ENCODE measurements at regions not wholly inside any gene's neighbourhood (a gene's known extent, or its start where the extent isn't known, plus 50 kb on each side); places are given as distances from the start of the nearest gene placed in this dataset.

DNA sequence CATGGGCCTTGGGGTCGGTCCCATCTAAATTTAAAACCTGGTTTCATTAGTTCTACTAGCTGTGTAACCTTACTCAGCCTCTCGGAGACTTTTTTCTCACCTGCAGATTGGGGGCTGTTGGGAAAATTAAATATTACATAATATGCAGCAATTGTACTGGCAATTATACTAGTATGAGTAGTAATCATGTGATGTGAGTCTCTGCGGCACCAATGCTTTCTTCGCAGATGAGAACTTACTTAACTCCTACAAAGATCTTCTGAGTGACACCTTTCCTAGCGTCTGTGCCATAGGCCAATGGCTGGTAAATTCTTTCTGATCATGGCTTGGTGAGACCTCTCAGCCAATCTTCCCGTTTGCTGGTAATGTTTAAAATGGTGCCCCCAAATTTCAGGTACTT, 391.3 kb downstream of the NXPE2 start:
- no peaks in the 10 kb centered on the region for H3K36me3 Mint-ChIP-seq
- H3K27me3 Mint-ChIP-seq, result peaks cover 14% of the 10 kb centered on the region
- no peak for DNase-seq (ENCODE audit: extremely low spot score, unreplicated experiment)
- TF ChIP-seq CTCF (conservative IDR thresholded peaks at IDR 0.05), result no peak
- no peaks in the 10 kb centered on the region for H3K9me3 Mint-ChIP-seq
- H3K27ac Mint-ChIP-seq, result no peak overlapping the region
- peaks cover 50% of the 10 kb centered on the region for H3K4me1 Mint-ChIP-seq (ENCODE audit: unreplicated experiment)
- no peak overlapping the region for H3K4me3 Mint-ChIP-seq

DNA sequence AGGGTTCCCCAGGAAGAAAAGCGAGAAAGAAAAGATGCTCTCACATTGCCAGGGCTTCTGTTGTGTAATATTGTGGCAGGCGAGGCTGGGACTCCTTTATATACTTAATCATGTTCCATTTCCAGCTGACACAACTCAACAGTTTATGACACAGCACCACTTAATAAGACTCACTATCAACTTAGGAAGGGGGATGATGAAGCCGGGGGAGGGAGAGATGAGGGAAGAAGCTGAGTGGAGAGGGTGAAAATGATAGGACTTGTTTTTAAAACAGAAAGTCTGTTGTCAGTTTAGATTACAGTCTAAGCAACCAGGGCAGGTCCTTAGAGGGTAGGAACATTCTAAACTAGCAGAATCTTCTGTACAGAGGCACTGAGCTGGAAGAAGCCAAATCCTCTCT, 397.0 kb downstream of the NXPE2 start:
- Mint-ChIP-seq H3K4me1 (ENCODE audit: unreplicated experiment) (peaks cover 32% of the 10 kb centered on the region), H3K27ac (no peak overlapping the region), H3K36me3 (no peaks in the 10 kb centered on the region), H3K4me3 (no peak overlapping the region), H3K9me3 (no peaks in the 10 kb centered on the region), H3K27me3 (peaks cover 44% of the 10 kb centered on the region)
- DNase-seq (ENCODE audit: extremely low spot score, unreplicated experiment), result no peak
- TF ChIP-seq CTCF (conservative IDR thresholded peaks at IDR 0.05), result no peak

- DNase-seq (ENCODE audit: extremely low spot score, unreplicated experiment), result no peak
- Mint-ChIP-seq H3K27me3 (peaks cover 57% of the 10 kb centered on the region), H3K36me3 (no peaks in the 10 kb centered on the region), H3K9me3 (no peaks in the 10 kb centered on the region), H3K27ac (no peak overlapping the region), H3K4me3 (no peak overlapping the region), H3K4me1 (ENCODE audit: unreplicated experiment) (peaks cover 19% of the 10 kb centered on the region)
- TF ChIP-seq CTCF (conservative IDR thresholded peaks at IDR 0.05), result no peak
These were observed 399.4 kb downstream of the NXPE2 start for GRCh38 chr11:115077740-115078139.

DNA sequence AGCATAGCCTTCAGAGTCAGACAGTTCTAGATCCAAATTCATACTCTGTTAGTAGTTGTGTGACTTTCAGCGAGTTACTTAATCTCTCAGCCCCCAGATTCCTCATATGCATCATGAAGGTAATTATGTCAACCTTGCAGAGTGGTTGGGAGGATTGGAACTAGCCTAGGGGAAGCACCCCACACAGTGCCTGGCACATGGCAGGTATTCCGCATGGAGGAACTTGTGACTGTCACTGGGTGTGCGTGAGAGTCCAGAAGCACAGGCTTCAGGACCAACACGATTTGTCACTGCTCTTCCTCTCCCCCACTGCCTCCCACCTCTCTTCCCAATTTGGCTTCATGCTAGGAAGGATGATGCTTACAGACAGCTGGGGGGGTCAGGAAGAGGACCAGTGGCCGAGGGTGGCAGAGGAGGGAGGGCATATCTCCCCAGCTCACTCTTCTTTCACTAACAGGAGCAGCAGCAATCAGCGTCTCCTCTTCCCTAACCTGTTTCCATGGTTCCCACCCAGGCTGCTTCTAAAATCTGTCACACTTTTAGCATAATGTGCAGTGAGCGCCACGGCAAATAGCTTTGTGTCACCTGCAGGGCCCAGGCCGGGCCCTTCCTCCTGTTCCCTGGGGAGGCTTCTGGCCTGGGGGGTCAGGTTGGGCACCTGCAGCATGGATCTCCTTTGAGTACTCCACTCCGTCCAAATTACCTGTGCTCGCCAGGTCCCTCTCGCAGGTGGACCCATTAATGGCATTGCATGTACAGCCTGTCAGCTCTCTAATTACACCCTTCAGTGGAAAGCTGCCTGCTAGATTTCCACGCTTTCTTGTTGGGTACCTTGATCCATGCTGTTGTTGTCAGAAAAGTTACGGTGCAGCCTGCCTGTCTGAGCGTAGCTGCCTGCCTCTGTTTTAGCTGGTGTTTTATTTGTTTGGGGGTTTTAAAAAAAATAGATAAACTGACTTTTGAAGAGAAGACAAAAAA, 400.4 kb downstream of the NXPE2 start:
- DNase-seq (ENCODE audit: extremely low spot score, unreplicated experiment), result no peak
- H3K4me3 Mint-ChIP-seq, result no peak overlapping the region
- H3K36me3 Mint-ChIP-seq, result no peaks in the 10 kb centered on the region
- peaks cover 55% of the 10 kb centered on the region for H3K27me3 Mint-ChIP-seq
- H3K27ac Mint-ChIP-seq, result no peak overlapping the region
- no peak for TF ChIP-seq CTCF (conservative IDR thresholded peaks at IDR 0.05)
- peaks cover 17% of the 10 kb centered on the region for H3K4me1 Mint-ChIP-seq (ENCODE audit: unreplicated experiment)
- H3K9me3 Mint-ChIP-seq, result no peaks in the 10 kb centered on the region

DNA sequence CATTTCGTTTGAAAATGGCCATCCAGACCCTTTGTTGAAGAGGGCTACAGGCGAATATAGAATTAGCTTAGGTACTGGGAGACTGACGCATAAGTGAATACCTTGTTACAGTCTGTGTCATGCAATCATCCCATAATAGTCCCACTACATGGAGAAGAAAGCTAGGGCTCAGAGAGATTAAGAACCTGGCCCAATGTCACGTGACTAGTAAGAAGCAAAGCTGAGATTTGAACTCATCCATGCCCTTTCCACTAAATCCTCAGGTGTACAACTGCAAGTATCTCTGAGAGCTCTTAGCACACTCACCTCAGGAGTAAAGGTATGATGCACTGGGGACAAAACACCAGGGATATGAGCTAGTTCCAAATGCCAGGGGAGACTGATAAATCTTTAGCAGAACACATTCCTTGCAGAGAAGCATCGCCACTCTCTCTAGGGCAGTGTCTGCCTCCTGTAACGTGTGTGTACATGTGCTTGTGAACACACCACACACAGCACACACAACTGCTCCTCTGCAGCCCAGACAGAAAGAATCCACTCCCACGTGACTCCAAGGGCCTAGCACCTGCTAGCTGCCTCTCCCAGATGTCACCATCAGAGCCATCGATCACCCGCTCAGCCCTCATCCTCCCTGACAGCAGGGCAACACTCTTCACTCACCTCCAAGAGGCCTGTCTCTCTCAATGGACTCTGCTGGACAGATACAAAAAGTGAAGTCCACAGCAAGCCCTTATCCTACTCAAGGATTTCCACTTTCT, 402.8 kb downstream of the NXPE2 start:
- DNase-seq (ENCODE audit: extremely low spot score, unreplicated experiment), result no peak
- no peak overlapping the region for H3K4me3 Mint-ChIP-seq
- no peaks in the 10 kb centered on the region for H3K36me3 Mint-ChIP-seq
- H3K27me3 Mint-ChIP-seq, result peaks cover 60% of the 10 kb centered on the region
- no peaks in the 10 kb centered on the region for H3K9me3 Mint-ChIP-seq
- peaks cover 24% of the 10 kb centered on the region for H3K4me1 Mint-ChIP-seq (ENCODE audit: unreplicated experiment)
- H3K27ac Mint-ChIP-seq, result no peak overlapping the region
- no peak for TF ChIP-seq CTCF (conservative IDR thresholded peaks at IDR 0.05)
